ENCODE measurements at regions not wholly inside any gene's neighbourhood (a gene's known extent, or its start where the extent isn't known, plus 50 kb on each side); places are given as distances from the start of the nearest gene placed in this dataset.

DNA sequence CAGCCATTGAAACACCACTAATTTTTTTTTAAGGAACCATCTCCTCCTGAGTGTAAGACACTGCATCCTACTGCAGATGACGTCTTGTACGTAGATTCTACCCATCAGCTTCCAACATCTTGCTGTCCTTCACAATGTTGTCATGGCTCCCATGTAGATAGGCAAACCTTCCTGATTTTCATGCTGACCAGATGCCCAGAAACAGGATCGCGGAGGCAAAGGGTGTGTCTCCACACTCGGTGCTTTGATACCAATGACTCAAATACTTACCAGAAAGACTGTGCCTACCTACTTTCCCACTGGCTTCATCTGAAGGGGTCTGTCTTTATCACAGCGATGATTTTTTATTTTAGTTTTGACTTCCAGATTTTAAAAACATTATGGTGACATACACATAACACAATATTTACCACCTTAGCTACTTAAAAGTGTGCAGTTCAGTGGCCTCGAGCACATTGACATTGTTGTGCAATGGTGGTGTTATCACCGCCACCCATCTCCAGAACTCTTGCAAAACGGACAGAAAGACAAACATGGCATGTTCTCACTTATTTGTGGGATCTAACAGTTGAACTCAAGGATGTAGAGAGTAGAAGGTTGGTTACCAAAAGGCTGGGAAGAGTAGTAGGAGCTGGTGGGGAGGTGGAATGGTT is 94.0 kb upstream of the PEG3 start:
- TF ChIP-seq, protein P1, sequence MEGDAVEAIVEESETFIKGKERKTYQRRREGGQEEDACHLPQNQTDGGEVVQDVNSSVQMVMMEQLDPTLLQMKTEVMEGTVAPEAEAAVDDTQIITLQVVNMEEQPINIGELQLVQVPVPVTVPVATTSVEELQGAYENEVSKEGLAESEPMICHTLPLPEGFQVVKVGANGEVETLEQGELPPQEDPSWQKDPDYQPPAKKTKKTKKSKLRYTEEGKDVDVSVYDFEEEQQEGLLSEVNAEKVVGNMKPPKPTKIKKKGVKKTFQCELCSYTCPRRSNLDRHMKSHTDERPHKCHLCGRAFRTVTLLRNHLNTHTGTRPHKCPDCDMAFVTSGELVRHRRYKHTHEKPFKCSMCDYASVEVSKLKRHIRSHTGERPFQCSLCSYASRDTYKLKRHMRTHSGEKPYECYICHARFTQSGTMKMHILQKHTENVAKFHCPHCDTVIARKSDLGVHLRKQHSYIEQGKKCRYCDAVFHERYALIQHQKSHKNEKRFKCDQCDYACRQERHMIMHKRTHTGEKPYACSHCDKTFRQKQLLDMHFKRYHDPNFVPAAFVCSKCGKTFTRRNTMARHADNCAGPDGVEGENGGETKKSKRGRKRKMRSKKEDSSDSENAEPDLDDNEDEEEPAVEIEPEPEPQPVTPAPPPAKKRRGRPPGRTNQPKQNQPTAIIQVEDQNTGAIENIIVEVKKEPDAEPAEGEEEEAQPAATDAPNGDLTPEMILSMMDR (IDR thresholded peaks at IDR 0.05): no peak
- no peak for TF ChIP-seq POLR2A (IDR thresholded peaks at IDR 0.05)
